Astrocyte (in vitro differentiated cells and primary cell): ENCODE measurements at regions not wholly inside any gene's neighbourhood (a gene's known extent, or its start where the extent isn't known, plus 50 kb on each side); places are given as distances from the start of the nearest gene placed in this dataset.

Experiments used
- DNase-seq: peaks from one replicate; pipeline ENCODE4 v3.0.0-alpha.2; 2010; ENCODE audit warnings: low read depth
- FAIRE-seq: peaks from 2 replicates; lab custom pipeline; 2011; peaks lifted over from hg19 to GRCh38; lab: Jason Lieb, UNC
- H2AFZ ChIP-seq: 2 replicates; pipeline ENCODE4 v1.6.0; 2012; ENCODE audit warnings: low read depth, low read length, inconsistent platforms
- H3K27ac ChIP-seq: 2 replicates; pipeline ENCODE4 v1.5.1; 2011; ENCODE audit warnings: low read depth, low read length, inconsistent platforms
- H3K27me3 ChIP-seq: 2 replicates; pipeline ENCODE4 v1.6.0; 2011; ENCODE audit warnings: low read length, inconsistent platforms; ENCODE audit not compliant: insufficient read depth
- H3K36me3 ChIP-seq: 2 replicates; pipeline ENCODE4 v1.5.1; 2011; ENCODE audit warnings: low read length, inconsistent platforms; ENCODE audit not compliant: insufficient read depth
- H3K4me1 ChIP-seq: 2 replicates; pipeline ENCODE4 v1.5.1; 2011; ENCODE audit warnings: low read length, inconsistent platforms; ENCODE audit not compliant: insufficient read depth
- H3K4me2 ChIP-seq: 2 replicates; pipeline ENCODE4 v1.6.0; 2012; ENCODE audit warnings: low read length, inconsistent platforms
- H3K4me3 ChIP-seq: 2 replicates; pipeline ENCODE4 v1.5.1; 2011; ENCODE audit warnings: low read depth, mild to moderate bottlenecking, low read length, inconsistent platforms; ENCODE audit not compliant: insufficient read depth
- H3K79me2 ChIP-seq: 2 replicates; pipeline ENCODE4 v1.6.0; 2012; ENCODE audit warnings: mild to moderate bottlenecking, low read length, inconsistent platforms; ENCODE audit not compliant: insufficient read depth
- H3K9ac ChIP-seq: 2 replicates; pipeline ENCODE4 v1.6.0; 2012; ENCODE audit warnings: mild to moderate bottlenecking, low read length, inconsistent platforms
- H3K9me3 ChIP-seq: 2 replicates; pipeline ENCODE4 v1.5.1; 2012; ENCODE audit warnings: low read depth, mild to moderate bottlenecking, low read length, inconsistent platforms; ENCODE audit not compliant: insufficient read depth
- H4K20me1 ChIP-seq: 2 replicates; pipeline ENCODE4 v1.6.0; 2012; ENCODE audit warnings: low read length, inconsistent platforms; ENCODE audit not compliant: insufficient read depth
- H3K27ac Mint-ChIP-seq: one replicate; pipeline ENCODE4 v1.8.0; 2021; ENCODE audit warnings: mild to moderate bottlenecking, mixed read lengths; ENCODE audit not compliant: unreplicated experiment
- H3K27me3 Mint-ChIP-seq: one replicate; pipeline ENCODE4 v1.8.0; 2021; ENCODE audit warnings: low read depth, mixed read lengths; ENCODE audit not compliant: unreplicated experiment
- H3K36me3 Mint-ChIP-seq: one replicate; pipeline ENCODE4 v1.8.0; 2021; ENCODE audit warnings: low read depth, mixed read lengths; ENCODE audit not compliant: unreplicated experiment
- H3K4me1 Mint-ChIP-seq: one replicate; pipeline ENCODE4 v1.8.0; 2021; ENCODE audit warnings: low read depth, mixed read lengths; ENCODE audit not compliant: unreplicated experiment
- H3K4me3 Mint-ChIP-seq: one replicate; pipeline ENCODE4 v1.8.0; 2021; ENCODE audit warnings: mild to moderate bottlenecking, moderate library complexity, mixed read lengths; ENCODE audit not compliant: unreplicated experiment
- H3K9me3 Mint-ChIP-seq: one replicate; pipeline ENCODE4 v1.8.0; 2021; ENCODE audit warnings: mild to moderate bottlenecking, mixed read lengths; ENCODE audit not compliant: unreplicated experiment
- CTCF ChIP-seq: IDR thresholded peaks from 2 replicates; pipeline ENCODE4 v1.5.1; 2011; ENCODE audit warnings: low read depth, mild to moderate bottlenecking, inconsistent platforms, low read length, moderate library complexity; ENCODE audit not compliant: insufficient read depth
- EZH2 ChIP-seq: IDR thresholded peaks from 2 replicates; pipeline ENCODE4 v1.6.1; 2012; ENCODE audit warnings: mild to moderate bottlenecking, low read length, inconsistent platforms; ENCODE audit not compliant: insufficient read depth

- no peaks in the 10 kb centered on the region for H4K20me1 ChIP-seq
- H3K9me3 ChIP-seq, result no peaks in the 10 kb centered on the region
- H3K27me3 Mint-ChIP-seq, result no peaks in the 10 kb centered on the region
- H3K4me1 ChIP-seq, result no peaks in the 10 kb centered on the region
- H3K27ac Mint-ChIP-seq, result peak overlapping the region; percentile 30
- H3K4me2 ChIP-seq, result no peak overlapping the region
- H3K9me3 Mint-ChIP-seq, result peaks cover 1% of the 10 kb centered on the region
- H3K79me2 ChIP-seq, result no peaks in the 10 kb centered on the region
- H3K9ac ChIP-seq, result no peak overlapping the region
- H2AFZ ChIP-seq, result no peak overlapping the region
- H3K27me3 ChIP-seq, result no peaks in the 10 kb centered on the region
- FAIRE-seq (no peak), DNase-seq (no peak)
- H3K4me3 Mint-ChIP-seq, result no peak overlapping the region
- TF ChIP-seq EZH2 (no peak), CTCF (no peak)
- peaks cover 22% of the 10 kb centered on the region for H3K4me1 Mint-ChIP-seq
- no peak overlapping the region for H3K27ac ChIP-seq
- peaks cover 2% of the 10 kb centered on the region for H3K36me3 Mint-ChIP-seq
- no peaks in the 10 kb centered on the region for H3K36me3 ChIP-seq
- no peak overlapping the region for H3K4me3 ChIP-seq
These were observed 907.4 kb downstream of the MCTP2 start for GRCh38 chr15:95138604-95139270.

GRCh38 chr15:95141486-95141885, 910.1 kb downstream of the MCTP2 start:
- Histone ChIP-seq H4K20me1 (no peaks in the 10 kb centered on the region), H3K9ac (no peak overlapping the region), H3K4me3 (no peak overlapping the region), H3K9me3 (no peaks in the 10 kb centered on the region), H3K4me2 (no peak overlapping the region), H3K27me3 (no peaks in the 10 kb centered on the region), H3K4me1 (no peaks in the 10 kb centered on the region), H3K36me3 (no peaks in the 10 kb centered on the region), H3K79me2 (no peaks in the 10 kb centered on the region), H3K27ac (no peak overlapping the region), H2AFZ (no peak overlapping the region)
- no peaks in the 10 kb centered on the region for H3K36me3 Mint-ChIP-seq
- no peak for FAIRE-seq
- peaks cover 10% of the 10 kb centered on the region for H3K4me1 Mint-ChIP-seq
- no peaks in the 10 kb centered on the region for H3K27me3 Mint-ChIP-seq
- no peak overlapping the region for H3K27ac Mint-ChIP-seq
- TF ChIP-seq CTCF (no peak), EZH2 (no peak)
- DNase-seq, result peak; percentile 26
- peaks cover 1% of the 10 kb centered on the region for H3K9me3 Mint-ChIP-seq
- H3K4me3 Mint-ChIP-seq, result no peak overlapping the region

DNA sequence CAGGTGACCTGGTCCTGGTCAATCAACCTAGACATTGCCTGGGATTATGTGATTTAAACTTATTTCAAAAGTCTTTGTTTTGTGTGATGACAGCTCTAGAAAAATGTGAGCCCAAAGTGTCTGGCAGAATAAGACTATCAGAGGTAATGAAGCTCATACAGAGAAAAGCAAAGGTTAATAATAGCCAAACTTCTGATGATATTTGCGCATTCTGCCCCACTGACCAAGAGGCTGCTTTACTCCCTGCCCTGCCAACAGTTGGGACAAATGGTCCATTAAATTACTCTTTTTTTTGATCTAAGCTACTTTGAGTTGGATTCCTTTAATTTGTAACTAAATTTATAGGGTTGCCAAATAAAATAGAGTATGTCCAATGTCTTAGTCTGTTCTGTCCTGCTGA, 911.2 kb downstream of the MCTP2 start:
- Histone ChIP-seq H3K79me2 (no peaks in the 10 kb centered on the region), H3K4me3 (no peak overlapping the region), H3K27ac (no peak overlapping the region), H2AFZ (no peak overlapping the region), H3K4me2 (no peak overlapping the region), H3K9me3 (no peaks in the 10 kb centered on the region), H3K27me3 (no peaks in the 10 kb centered on the region), H3K36me3 (no peaks in the 10 kb centered on the region), H4K20me1 (no peaks in the 10 kb centered on the region), H3K9ac (no peak overlapping the region), H3K4me1 (no peaks in the 10 kb centered on the region)
- DNase-seq (no peak), FAIRE-seq (no peak)
- Mint-ChIP-seq H3K4me3 (no peak overlapping the region), H3K9me3 (peaks cover 1% of the 10 kb centered on the region), H3K27me3 (no peaks in the 10 kb centered on the region), H3K4me1 (peaks cover 10% of the 10 kb centered on the region), H3K36me3 (no peaks in the 10 kb centered on the region), H3K27ac (no peak overlapping the region)
- TF ChIP-seq CTCF, result no peak
- TF ChIP-seq EZH2, result no peak
